NB4 (cell line): ENCODE measurements at regions not wholly inside any gene's neighbourhood (a gene's known extent, or its start where the extent isn't known, plus 50 kb on each side); places are given as distances from the start of the nearest gene placed in this dataset.

Source experiments
- CTCF ChIP-seq: IDR thresholded peaks from one replicate; pipeline ENCODE4 v1.5.1; 2012; ENCODE audit warnings: low read depth, low read length
- MAX ChIP-seq: IDR thresholded peaks from 2 replicates; pipeline ENCODE4 v1.6.1; 2011; ENCODE audit warnings: low read depth, low read length
- POLR2A ChIP-seq: IDR thresholded peaks from 2 replicates; pipeline ENCODE4 v1.6.1; 2011; ENCODE audit warnings: mild to moderate bottlenecking; ENCODE audit not compliant: insufficient read length; ENCODE audit errors: extremely low read depth

GRCh38 chr7:13014011-13014410, 326.6 kb downstream of the ARL4A start:
- TF ChIP-seq CTCF (no peak), POLR2A (no peak), MAX (no peak)
